ENCODE measurements at regions not wholly inside any gene's neighbourhood (a gene's known extent, or its start where the extent isn't known, plus 50 kb on each side); places are given as distances from the start of the nearest gene placed in this dataset.

DNA sequence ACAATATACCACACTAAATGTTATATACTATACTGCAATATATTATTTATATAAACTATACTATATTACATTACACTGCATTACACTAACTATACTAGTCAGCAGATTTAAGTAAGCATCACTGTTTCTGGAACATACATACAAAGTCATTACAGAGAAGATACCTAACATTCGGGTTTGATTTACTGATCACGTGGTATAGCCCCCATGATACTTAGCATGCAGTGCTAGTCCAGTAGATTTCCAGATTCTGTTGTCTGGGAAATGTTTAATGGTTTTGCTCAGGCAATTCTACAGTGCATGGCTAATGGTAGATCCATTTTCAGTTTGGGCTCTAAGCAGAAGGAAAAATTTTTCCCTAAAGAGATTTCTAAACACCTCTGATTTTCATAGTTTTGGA is 403.7 kb upstream of the TMTC1 start:
- WGBS (ENCODE audit: missing lambda C conversion rate), result 6% methylated on average over 2 of the region's 2 CpGs
- Histone ChIP-seq H3K4me1 (no peaks in the 10 kb centered on the region), H3K4me2 (no peak overlapping the region), H3K9me3 (no peaks in the 10 kb centered on the region), H3K27ac (no peak overlapping the region), H3K4me3 (no peak overlapping the region)
- TF ChIP-seq, protein P1, sequence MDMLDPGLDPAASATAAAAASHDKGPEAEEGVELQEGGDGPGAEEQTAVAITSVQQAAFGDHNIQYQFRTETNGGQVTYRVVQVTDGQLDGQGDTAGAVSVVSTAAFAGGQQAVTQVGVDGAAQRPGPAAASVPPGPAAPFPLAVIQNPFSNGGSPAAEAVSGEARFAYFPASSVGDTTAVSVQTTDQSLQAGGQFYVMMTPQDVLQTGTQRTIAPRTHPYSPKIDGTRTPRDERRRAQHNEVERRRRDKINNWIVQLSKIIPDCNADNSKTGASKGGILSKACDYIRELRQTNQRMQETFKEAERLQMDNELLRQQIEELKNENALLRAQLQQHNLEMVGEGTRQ (IDR thresholded peaks at IDR 0.05), result peak; percentile 24; the same call in 1 of the 2 replicates
- TF ChIP-seq NFE2L2 (conservative IDR thresholded peaks at IDR 0.05; ENCODE audit: low read length), result no peak
- CTCF ChIA-PET, result no interaction called here
- FAIRE-seq (no peak), ATAC-seq (no peak), DNase-seq (ENCODE audit: low read depth in 1 of 2, low spot score in 1 of 2) (no peak)
- POLR2A ChIA-PET, result no interaction called here

DNA sequence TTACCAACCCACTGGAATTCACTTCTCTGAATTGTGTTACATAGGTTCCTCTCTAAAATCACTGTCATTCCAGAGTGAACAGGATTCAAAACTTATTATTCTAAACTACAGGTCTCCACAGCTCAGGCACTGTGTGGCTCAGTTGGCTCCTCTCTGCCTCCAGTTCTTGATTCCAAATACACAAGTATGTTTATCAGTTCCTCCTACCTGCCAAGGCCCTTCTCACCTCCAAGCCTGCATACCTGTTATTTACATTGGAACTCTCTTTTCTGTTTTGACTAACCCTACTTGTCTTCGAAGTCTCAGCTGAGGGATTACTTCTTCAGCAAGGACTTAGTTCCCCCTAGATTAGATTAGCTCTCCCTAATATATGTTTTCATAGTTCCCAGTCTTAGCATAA is 397.6 kb upstream of the TMTC1 start:
- TF ChIP-seq POLR2AphosphoS2 (conservative IDR thresholded peaks at IDR 0.05; ENCODE audit: low read length), result no peak
- TF ChIP-seq HOXB13 (CRISPR knock-in tag; IDR thresholded peaks at IDR 0.05; ENCODE audit: low read depth), result no peak
- TF ChIP-seq, protein P2, sequence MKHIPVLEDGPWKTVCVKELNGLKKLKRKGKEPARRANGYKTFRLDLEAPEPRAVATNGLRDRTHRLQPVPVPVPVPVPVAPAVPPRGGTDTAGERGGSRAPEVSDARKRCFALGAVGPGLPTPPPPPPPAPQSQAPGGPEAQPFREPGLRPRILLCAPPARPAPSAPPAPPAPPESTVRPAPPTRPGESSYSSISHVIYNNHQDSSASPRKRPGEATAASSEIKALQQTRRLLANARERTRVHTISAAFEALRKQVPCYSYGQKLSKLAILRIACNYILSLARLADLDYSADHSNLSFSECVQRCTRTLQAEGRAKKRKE (CRISPR knock-in tag; IDR thresholded peaks at IDR 0.05; ENCODE audit: low read depth), result no peak
- TF ChIP-seq, protein P3, sequence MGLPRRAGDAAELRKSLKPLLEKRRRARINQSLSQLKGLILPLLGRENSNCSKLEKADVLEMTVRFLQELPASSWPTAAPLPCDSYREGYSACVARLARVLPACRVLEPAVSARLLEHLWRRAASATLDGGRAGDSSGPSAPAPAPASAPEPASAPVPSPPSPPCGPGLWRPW (IDR thresholded peaks at IDR 0.05), result no peak
- no peak for TF ChIP-seq SMC3 (IDR thresholded peaks at IDR 0.05)
- no peak for TF ChIP-seq RCOR1 (IDR thresholded peaks at IDR 0.05; ENCODE audit: low read depth, low read length)
- TF ChIP-seq, protein P1 (IDR thresholded peaks at IDR 0.05), result no peak
- no peak for TF ChIP-seq CEBPB (IDR thresholded peaks at IDR 0.05)
- TF ChIP-seq JUN (IDR thresholded peaks at IDR 0.05), result no peak
- TF ChIP-seq, protein P4, sequence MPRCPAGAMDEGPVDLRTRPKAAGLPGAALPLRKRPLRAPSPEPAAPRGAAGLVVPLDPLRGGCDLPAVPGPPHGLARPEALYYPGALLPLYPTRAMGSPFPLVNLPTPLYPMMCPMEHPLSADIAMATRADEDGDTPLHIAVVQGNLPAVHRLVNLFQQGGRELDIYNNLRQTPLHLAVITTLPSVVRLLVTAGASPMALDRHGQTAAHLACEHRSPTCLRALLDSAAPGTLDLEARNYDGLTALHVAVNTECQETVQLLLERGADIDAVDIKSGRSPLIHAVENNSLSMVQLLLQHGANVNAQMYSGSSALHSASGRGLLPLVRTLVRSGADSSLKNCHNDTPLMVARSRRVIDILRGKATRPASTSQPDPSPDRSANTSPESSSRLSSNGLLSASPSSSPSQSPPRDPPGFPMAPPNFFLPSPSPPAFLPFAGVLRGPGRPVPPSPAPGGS (IDR thresholded peaks at IDR 0.05), result no peak
- no peak for TF ChIP-seq ZC3H11A (IDR thresholded peaks at IDR 0.05)
- POLR2A ChIA-PET, result no interaction called here
- no peak for FAIRE-seq
- Histone ChIP-seq H3K27ac (no peak overlapping the region), H3K4me2 (no peak overlapping the region), H3K9me3 (no peaks in the 10 kb centered on the region), H3K4me3 (no peak overlapping the region), H3K4me1 (no peaks in the 10 kb centered on the region)
- CTCF ChIA-PET, result no interaction called here
- ATAC-seq, result no peak
- DNase-seq (ENCODE audit: low read depth in 1 of 2, low spot score in 1 of 2), result no peak
- WGBS (ENCODE audit: missing lambda C conversion rate), result 3% methylated on average over 1 of the region's 1 CpG

DNA sequence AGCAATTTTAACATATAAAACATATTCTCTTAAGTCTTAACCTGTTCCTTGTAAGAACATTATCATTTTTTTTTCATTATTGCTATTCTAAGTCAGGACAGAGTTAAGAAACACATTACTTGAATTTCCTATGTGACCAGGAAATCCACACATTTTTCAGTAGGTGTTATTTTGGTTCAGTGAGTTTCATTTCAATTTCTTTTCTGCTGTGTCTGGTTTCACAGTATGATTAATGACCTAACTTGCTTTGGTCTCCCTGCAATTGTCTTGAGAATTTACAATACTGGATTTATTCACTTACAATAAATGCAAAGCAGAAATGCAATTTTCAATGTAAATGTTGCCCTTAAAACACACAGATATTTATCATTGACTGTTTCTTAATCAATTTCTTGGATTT is 396.9 kb upstream of the TMTC1 start:
- no peaks in the 10 kb centered on the region for H3K4me1 ChIP-seq
- no peak overlapping the region for H3K4me2 ChIP-seq
- no peak for TF ChIP-seq SREBF2 (IDR thresholded peaks at IDR 0.05)
- no peak for TF ChIP-seq RAD21 (conservative IDR thresholded peaks at IDR 0.05 in 1 of 2, IDR thresholded peaks at IDR 0.05 in 1 of 2)
- no peak for TF ChIP-seq SMC3 (IDR thresholded peaks at IDR 0.05)
- no peak for TF ChIP-seq MAZ (IDR thresholded peaks at IDR 0.05; ENCODE audit: borderline replicate concordance, low read depth, low read length)
- no peak for TF ChIP-seq CBX8 (IDR thresholded peaks at IDR 0.05)
- TF ChIP-seq NR3C1 (IDR thresholded peaks at IDR 0.05), result no peak
- TF ChIP-seq TP53 (CRISPR knock-in tag; IDR thresholded peaks at IDR 0.05), result no peak
- TF ChIP-seq, protein P2 (CRISPR knock-in tag; IDR thresholded peaks at IDR 0.05; ENCODE audit: low read depth), result no peak
- TF ChIP-seq JUNB (IDR thresholded peaks at IDR 0.05), result no peak
- no peak for TF ChIP-seq RCOR1 (IDR thresholded peaks at IDR 0.05; ENCODE audit: low read depth, low read length)
- TF ChIP-seq PHF8 (IDR thresholded peaks at IDR 0.05; ENCODE audit: borderline replicate concordance, low read depth), result no peak
- TF ChIP-seq, protein P5, sequence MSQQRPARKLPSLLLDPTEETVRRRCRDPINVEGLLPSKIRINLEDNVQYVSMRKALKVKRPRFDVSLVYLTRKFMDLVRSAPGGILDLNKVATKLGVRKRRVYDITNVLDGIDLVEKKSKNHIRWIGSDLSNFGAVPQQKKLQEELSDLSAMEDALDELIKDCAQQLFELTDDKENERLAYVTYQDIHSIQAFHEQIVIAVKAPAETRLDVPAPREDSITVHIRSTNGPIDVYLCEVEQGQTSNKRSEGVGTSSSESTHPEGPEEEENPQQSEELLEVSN (IDR thresholded peaks at IDR 0.05; ENCODE audit: borderline replicate concordance, low read depth), result no peak
- no peak for TF ChIP-seq HOXB5 (CRISPR knock-in tag; IDR thresholded peaks at IDR 0.05)
- FAIRE-seq (peak; percentile 43), ATAC-seq (no peak), DNase-seq (ENCODE audit: low read depth in 1 of 2, low spot score in 1 of 2) (no peak)
- H3K27ac ChIP-seq, result no peak overlapping the region
- H3K4me3 ChIP-seq, result no peak overlapping the region
- ChIA-PET POLR2A (no interaction called here), CTCF (no interaction called here)
- H3K9me3 ChIP-seq, result no peaks in the 10 kb centered on the region

All from A549 (cell line).